ENCODE measurements at regions not wholly inside any gene's neighbourhood (a gene's known extent, or its start where the extent isn't known, plus 50 kb on each side); places are given as distances from the start of the nearest gene placed in this dataset.
"Not testable (repeated sequence)": the region's sequence is repeated elsewhere in the genome, so short reads cannot be mapped to it uniquely, and the experiment has no call there.

DNA sequence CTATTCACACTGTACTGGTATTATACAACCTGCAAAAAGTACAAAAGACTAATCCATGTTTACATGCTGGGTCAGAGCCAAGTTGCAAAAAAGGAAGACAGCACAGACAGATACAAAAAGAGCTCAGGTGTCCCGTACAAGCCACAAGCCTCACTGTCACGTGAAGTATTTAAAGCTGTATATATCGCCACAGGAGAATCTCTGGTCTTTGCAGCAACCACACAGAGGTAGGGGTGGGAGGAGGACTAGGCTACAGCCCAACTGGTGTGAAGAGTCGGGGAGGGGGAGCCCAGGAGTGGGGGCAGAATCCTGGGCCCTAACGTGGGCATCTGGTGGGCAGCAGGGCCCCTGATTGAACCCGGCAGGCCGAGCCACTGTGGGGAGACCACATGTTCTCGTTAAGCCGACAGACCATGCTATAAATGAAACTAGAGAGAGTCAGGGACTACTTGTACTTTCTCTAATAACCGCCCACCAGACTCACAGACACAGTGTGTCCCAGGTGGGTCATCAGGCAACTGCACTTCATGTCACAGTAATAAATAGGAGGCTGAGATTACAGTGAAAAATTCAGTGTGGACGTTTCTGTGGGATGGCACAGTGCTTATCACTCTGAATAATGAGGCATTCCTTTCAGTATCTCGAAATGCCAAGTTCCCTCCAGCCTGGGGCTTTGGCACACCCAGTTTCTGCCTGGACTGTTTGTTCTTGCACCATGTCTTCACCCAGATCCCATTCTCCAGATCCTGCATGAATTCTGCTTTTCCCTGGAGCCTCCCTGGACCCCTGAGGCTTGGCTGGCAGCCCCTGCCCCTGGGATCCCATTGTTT lies 79.3 kb upstream of the SH3PXD2B start:
- intact Hi-C loops (cut with DNase I): no loop called here
- WGBS, 2 donors: 41 to 43% methylated on average over 12 of the region's 12 CpGs
- Histone ChIP-seq H3K27ac (peak overlapping the region in 1 of 3 donors; percentile 1), H3K9me3 (no peaks in the 10 kb centered on the region), H3K4me3 (replicated peaks in 1 of 3) (no peak overlapping the region), H3K4me1 (no peaks in the 10 kb centered on the region), H3K36me3 (no peaks in the 10 kb centered on the region), H3K27me3 (no peaks in the 10 kb centered on the region)
- DNase-seq: no peak
- no peak for TF ChIP-seq POLR2A (IDR thresholded peaks at IDR 0.05)
- TF ChIP-seq, protein P1, sequence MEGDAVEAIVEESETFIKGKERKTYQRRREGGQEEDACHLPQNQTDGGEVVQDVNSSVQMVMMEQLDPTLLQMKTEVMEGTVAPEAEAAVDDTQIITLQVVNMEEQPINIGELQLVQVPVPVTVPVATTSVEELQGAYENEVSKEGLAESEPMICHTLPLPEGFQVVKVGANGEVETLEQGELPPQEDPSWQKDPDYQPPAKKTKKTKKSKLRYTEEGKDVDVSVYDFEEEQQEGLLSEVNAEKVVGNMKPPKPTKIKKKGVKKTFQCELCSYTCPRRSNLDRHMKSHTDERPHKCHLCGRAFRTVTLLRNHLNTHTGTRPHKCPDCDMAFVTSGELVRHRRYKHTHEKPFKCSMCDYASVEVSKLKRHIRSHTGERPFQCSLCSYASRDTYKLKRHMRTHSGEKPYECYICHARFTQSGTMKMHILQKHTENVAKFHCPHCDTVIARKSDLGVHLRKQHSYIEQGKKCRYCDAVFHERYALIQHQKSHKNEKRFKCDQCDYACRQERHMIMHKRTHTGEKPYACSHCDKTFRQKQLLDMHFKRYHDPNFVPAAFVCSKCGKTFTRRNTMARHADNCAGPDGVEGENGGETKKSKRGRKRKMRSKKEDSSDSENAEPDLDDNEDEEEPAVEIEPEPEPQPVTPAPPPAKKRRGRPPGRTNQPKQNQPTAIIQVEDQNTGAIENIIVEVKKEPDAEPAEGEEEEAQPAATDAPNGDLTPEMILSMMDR (IDR thresholded peaks at IDR 0.05): no peak

GRCh38 chr5:172533058-172533398 lies 78.7 kb upstream of the SH3PXD2B start:
- H3K4me3 ChIP-seq (replicated peaks in 1 of 3): no peak overlapping the region
- no peak for DNase-seq
- TF ChIP-seq POLR2A (IDR thresholded peaks at IDR 0.05): no peak
- TF ChIP-seq, protein P1 (IDR thresholded peaks at IDR 0.05): no peak
- intact Hi-C loops (cut with DNase I): no loop called here
- no peaks in the 10 kb centered on the region for H3K36me3 ChIP-seq
- WGBS, 2 donors: 84 to 87% methylated on average over 10 of the region's 10 CpGs
- H3K27me3 ChIP-seq: no peaks in the 10 kb centered on the region
- H3K9me3 ChIP-seq: no peaks in the 10 kb centered on the region
- H3K4me1 ChIP-seq: no peaks in the 10 kb centered on the region
- no peak overlapping the region for H3K27ac ChIP-seq

DNA sequence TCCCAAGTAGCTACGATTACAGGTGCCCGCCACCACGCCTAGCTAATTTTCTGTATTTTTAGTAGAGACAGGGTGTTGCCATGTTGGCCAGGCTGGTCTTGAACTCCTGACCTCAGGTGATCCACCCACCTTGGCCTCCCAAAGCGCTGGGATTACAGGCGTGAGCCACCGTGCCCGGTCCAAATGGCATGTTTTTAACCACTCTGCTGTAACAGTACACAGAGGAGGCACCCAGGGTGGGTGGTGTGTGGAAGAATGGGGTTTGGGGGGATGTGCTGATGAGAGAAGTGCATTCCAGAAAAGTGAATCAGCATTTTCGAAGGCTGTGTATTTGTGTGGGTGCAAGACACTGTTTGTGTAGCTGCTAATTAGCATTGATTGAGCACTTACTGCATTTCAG lies 78.1 kb upstream of the SH3PXD2B start:
- H3K9me3 ChIP-seq; H3K36me3 ChIP-seq; DNase-seq; intact Hi-C loops (cut with DNase I); H3K4me3 ChIP-seq (replicated peaks in 1 of 3); H3K4me1 ChIP-seq; H3K27ac ChIP-seq; H3K27me3 ChIP-seq: not testable (repeated sequence)
- 89 to 93% methylated on average over 8 of the region's 8 CpGs for WGBS, 2 donors

GRCh38 chr5:172531704-172532026 lies 77.3 kb upstream of the SH3PXD2B start:
- WGBS, 2 donors: 83 to 84% methylated on average over 2 of the region's 2 CpGs
- no peak overlapping the region for H3K27ac ChIP-seq
- TF ChIP-seq, protein P1 (IDR thresholded peaks at IDR 0.05): no peak
- TF ChIP-seq POLR2A (IDR thresholded peaks at IDR 0.05): no peak
- H3K36me3 ChIP-seq: no peaks in the 10 kb centered on the region
- no peaks in the 10 kb centered on the region for H3K27me3 ChIP-seq
- H3K9me3 ChIP-seq: no peaks in the 10 kb centered on the region
- H3K4me1 ChIP-seq: no peaks in the 10 kb centered on the region
- intact Hi-C loops (cut with DNase I): no loop called here
- DNase-seq: no peak
- H3K4me3 ChIP-seq (replicated peaks in 1 of 3): no peak overlapping the region

- Histone ChIP-seq H3K27me3 (no peaks in the 10 kb centered on the region), H3K27ac (no peak overlapping the region), H3K4me3 (replicated peaks in 1 of 3) (no peak overlapping the region), H3K9me3 (no peaks in the 10 kb centered on the region), H3K36me3 (no peaks in the 10 kb centered on the region), H3K4me1 (no peaks in the 10 kb centered on the region)
- TF ChIP-seq, protein P1 (IDR thresholded peaks at IDR 0.05): no peak
- TF ChIP-seq POLR2A (IDR thresholded peaks at IDR 0.05): no peak
- 72 to 76% methylated on average over 13 of the region's 13 CpGs for WGBS, 2 donors
- intact Hi-C loops (cut with DNase I): no loop called here
- no peak for DNase-seq
These were observed 76.8 kb upstream of the SH3PXD2B start for GRCh38 chr5:172530878-172531703.
